GM21717 (cell line): ENCODE measurements at regions not wholly inside any gene's neighbourhood (a gene's known extent, or its start where the extent isn't known, plus 50 kb on each side); places are given as distances from the start of the nearest gene placed in this dataset.
"Not testable (repeated sequence)": the region's sequence is repeated elsewhere in the genome, so short reads cannot be mapped to it uniquely, and the experiment has no call there.

ENCODE experiments used
- ATAC-seq: cut with Tn5 transposase; IDR thresholded peaks from one replicate; pipeline ENCODE4 v1.9.1; 2021; ENCODE audit warnings: mild to moderate bottlenecking, moderate library complexity; ENCODE audit not compliant: unreplicated experiment

DNA sequence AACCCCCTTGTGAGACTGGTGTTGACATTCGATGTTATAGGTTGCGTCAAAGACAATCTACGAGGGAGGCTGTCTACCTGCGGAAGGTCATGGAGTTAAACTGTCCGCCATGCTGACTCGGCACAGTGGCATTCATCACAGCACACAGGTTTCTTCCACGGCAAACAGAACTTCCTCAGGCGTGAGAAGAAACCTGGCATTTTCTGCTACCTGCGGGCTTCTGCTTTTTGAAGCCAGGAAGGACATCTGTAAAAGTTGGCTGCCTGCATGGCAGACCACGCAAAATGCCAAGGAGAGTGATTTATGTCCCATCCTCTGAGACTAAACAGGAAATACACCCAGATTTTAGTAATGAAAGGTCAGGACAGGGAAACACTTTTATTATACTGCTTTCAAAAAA, 809.8 kb upstream of the NUDT12 start:
- ATAC-seq, result no peak

DNA sequence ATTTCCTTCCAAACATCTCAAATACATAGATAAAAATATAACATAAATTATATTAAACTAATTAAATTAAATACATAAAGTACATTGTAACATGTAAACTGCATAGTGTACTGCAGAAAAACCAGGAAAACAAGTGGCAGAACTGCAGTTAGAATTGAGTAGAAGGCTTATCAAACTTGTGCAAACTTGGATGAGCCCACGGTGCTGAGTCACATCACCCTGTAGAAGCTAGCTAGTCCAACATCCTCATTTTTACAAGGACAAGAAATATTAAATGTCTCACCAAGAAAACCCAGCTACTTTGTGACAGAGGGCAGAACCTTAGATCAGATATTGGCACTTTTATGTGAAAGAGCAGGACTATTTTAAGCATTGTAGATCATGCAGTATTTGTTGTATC, 807.9 kb upstream of the NUDT12 start:
- no peak for ATAC-seq

DNA sequence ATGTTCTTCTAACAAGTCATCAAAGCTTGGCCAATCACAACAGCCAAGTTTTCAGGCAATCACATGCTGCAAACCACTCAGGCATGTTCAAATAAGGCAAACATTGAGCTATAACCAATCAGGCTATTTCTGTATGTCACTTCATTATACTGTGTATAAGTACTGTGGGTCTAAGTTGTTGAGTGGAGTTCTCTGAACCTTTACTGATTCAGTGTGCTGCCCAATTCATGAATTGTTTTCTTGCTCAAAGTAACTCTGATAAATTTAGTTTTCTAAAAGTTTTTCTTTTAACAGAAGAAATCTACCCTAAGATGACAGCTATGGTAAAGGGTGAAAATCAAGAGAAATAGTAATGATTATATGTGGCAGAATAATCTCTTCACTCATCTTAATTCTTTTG, 805.4 kb upstream of the NUDT12 start:
- ATAC-seq, result no peak

DNA sequence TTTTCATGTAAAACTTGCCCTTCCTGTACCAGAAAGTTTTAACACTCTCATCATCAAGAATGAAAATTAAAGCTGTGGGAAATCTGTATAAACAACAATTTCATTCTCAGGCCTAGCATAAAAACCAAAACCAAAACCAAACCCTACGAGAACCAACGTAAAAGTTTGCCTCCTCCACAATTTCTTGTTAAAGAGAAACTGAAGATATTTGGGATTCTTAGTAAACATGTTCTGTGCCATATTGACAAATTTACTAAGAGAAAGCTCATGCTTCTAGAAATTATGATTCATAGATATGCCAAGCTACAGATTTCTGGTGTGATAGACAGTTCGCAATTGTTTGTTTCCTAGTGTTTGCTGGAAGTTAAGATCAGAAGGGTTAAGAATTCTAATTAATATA, 801.0 kb upstream of the NUDT12 start:
- ATAC-seq, result peak; percentile 70

DNA sequence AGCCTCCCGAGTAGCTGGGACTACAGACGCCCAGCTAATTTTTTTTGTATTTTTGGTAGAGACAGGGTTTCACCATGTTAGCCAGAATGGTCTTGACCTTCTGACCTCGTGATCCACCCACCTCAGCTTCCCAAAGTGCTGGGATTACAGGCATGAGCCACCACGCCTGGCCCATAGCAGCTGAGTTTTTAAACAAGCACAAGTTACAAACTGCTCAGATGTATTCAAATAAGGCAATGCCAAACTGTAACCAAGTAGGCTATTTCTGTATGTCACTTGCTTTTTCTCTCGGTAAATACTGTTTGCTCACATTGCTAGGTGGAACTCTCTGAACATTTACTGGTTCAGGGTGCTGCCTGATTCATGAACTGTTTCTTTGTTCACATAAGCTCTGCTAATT, 799.3 kb upstream of the NUDT12 start:
- ATAC-seq, result peak; percentile 62

DNA sequence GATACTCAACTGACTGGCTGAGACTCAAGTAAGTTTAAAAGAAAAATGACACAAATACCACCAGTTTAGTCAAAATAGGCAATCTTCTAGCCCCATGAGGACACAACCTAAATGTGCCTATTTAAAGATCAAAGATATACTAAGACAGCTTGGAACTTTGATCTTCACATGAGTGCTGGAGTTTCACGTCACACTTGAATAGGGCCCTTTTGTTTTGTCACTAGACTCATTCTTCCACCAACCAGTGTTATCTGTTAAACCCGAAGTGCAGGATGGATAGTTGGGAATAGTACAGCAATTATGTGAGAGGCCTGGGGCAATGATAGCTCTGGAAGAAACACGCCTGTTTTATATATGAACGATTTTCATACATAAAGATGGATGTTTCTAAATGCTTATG, 792.8 kb upstream of the NUDT12 start:
- no peak for ATAC-seq

DNA sequence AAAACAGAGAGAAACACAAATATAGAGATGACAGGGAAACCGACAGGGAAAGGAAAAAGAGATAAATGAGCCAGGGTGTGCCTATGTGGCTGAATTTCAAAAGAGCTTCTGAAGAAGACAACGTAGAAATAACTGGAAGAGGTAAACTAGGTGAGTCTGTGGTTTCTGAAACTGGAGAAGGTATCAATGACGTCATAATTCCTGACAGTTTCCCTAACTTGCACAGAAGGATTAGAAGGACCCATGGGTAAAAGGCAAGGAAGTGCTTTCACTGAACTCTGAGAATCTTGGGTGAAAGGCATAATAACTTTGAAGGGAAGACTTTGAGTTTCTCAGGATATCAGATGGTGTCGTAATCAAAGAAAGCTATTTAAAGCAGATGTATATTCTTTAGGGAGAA, 790.8 kb upstream of the NUDT12 start:
- no peak for ATAC-seq

DNA sequence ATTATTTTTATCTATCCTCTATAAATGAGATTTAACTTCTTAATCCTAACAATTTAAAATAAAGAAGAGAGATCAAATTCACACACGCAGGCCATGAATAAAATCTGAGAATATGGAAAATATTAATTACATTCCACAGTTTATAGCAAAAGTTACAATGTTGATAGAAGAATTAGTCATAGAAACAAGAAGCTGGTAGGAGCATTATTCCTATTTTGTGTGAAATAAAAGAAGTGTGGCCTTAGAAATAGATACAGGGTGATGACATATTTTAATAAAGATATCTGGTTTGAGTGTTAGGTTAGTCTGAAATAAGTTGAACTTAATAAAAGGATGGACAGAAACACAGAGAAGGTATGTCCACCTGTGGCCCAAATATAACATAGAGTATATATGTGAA, 790.4 kb upstream of the NUDT12 start:
- no peak for ATAC-seq

DNA sequence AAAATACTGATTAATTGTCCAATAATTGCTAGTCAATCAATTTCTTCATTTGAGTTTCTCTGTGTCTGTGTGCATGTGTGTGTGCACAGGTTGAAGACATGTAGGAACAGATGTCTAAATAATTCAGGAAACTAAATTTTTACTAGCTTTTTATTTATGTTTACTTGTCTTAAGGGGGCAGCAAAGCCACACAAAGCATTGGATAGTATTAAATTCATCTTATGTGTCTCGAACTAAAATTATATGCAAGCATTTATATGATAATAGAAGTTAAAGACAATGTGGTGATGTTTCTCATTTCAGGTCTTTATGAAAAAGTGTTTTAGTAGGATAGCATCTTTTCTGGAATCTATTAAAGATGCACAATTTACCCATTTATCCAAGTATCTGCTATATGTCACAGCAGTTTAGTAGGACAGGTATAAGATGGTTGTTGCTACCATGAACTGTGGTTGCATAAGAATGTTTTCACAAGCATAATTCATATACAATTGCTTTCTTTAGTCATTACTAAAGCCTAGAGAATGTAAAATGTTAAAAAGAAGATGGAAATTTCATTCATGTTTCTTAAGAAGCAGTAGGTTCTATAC, 784.6 kb upstream of the NUDT12 start:
- ATAC-seq, result no peak

DNA sequence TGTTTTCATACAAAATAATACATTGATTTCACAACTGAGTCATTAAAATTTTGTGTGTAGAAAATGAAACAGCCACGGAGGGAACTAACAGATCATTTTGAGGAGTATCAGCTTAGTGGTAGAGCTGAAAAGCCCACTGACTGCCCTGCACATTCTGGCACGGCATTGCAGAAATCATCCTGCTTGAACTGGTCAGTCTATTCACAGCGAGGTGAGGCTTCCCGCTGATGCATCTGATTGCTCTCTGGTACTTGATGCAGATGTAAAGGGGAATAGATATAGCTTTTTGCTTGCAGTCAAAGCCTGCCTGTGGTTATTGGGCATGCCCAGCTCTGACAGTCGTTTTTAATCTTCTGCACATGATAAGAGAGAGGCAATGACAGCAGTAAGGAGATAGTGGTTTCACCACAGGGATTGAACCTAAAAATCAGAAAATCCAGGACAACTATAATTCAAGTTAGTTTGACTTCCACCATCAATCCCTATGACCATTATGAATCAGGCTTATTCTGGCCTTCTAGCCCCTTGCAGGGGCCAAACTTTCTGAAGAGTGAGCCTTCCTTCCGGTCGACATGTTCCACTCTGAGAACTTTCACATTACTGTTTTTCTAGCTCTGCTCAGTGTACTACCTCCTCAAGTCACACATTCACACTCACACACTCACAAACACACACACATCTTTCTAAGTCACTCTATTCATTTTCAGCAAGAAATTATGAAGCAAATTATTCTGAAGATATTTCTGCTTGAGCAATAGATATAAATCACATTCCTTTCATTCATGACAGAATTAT, 782.8 kb upstream of the NUDT12 start:
- no peak for ATAC-seq

DNA sequence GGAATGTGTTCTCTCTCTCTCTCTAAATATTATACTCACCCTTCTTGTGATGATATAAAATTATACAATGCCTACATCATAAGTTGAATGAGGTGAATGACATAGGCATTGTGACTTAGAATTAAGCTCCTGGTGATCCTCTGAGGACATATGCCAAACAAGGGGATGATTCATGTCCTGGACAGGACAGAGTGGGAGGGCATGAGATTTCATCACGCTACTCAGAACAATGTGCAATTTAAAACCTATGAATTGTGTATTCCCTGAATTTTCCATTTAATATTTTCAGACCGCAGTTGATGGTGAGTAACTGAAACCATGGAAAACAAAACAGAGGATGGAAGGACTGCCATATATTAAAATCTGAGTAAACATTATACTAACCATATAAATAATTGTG, 782.2 kb upstream of the NUDT12 start:
- ATAC-seq, result no peak

DNA sequence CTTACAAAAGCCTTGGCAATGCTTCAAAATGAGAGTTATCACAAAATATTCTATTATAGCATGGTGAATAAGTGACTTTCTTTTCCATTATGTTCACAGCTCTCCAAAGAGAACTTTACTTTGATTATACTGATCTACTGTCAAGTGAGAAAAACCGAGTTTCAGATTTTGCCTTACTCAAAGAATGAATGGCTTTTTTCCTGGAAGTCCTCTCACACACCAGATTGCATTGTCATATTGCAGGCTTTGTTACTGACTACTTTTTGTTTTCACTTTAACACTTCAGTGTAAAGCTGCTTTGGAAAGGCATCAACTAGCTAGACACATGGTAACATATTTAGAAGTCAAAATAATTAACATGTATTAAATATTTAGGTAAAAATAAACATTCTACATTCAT, 765.2 kb upstream of the NUDT12 start:
- no peak for ATAC-seq

DNA sequence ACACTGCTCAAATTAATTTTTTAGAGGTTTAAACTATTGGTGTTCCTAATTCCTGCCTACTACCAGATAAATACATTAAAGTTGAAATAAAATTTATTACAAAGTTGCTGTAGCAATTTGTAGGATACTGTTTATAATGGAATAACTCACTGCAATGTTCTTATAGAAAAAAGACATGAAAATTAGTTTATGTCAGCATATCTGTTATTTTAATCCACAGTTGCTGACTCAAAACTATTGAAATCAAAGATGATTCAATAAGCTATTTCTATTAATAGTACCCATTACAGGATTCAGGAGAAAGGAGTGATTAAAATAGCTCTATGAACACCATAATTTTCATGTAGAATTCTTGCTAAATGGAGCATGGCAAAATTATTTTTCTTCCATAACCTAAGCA, 764.4 kb upstream of the NUDT12 start:
- ATAC-seq, result no peak

DNA sequence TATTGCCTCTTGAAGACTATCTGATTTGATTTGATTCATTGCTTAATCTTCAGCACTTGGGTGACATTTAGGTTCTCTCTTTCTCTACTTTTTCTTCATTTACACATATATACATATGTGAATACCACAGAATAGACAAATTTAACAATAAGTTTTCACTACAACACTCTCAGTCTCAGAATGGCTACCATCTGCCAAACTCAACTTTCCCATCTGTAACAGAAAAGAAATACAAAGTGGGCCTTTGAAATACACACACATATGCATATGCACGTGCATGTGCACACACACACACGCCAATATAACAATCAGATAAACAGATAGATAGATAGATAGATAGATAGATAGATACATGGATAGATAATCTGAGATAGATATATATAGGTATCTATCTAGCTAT, 762.8 kb upstream of the NUDT12 start:
- ATAC-seq, result no peak

DNA sequence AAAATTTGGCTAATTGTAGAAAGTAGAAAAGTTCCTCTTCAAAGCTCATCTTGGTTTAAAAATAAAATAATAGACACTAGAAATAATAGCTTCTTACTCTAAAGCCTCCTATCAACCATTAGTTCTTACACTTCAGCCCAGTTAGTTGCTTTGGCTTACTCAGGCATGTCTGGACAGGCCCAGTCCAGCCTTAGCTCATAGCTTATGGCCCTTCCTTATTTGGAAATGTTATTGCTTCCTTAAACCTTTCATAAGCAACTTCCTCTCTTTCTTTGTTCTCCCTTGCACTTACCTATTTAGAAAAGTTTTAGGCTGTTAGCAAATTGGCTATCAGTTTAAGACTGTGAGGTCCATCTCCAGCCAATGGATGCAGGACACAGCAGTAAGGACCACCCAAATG, 754.1 kb upstream of the NUDT12 start:
- ATAC-seq, result not testable (repeated sequence)

DNA sequence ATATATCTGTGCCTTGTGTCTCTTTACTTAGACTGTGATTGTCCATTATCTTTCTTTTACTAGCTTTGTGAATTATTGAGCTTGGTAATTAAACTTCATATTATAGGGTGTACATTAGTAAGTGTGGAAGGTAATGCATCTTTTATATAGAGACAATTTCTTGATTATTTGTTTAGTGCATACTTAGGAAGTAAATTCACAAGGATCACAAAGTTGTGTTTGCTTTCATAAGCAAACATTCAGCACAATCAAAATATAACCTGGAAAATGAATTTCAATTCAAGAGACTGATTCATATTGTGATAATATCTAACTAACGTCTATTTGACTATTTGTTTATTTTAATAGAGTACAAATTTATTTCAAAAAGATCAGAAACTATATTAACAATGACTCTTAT, 749.9 kb upstream of the NUDT12 start:
- ATAC-seq, result no peak

DNA sequence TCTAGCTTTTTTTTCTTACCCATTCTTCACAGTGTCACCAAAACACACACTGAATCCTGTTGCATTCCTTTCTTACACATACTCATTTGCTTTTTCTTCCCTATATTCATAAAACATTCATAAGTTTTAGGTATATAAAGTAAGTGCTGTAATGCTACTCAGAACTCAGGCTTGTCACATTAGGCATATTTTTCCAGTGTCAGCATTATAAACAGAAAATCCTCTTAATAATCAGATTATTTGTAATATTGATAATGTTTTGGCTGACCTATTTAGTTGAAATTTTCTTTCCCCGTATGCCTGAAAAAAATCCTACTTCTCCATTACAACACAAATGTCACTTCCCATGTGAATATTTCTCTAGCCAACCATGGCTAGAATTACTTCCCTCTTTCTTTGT, 743.0 kb upstream of the NUDT12 start:
- no peak for ATAC-seq

DNA sequence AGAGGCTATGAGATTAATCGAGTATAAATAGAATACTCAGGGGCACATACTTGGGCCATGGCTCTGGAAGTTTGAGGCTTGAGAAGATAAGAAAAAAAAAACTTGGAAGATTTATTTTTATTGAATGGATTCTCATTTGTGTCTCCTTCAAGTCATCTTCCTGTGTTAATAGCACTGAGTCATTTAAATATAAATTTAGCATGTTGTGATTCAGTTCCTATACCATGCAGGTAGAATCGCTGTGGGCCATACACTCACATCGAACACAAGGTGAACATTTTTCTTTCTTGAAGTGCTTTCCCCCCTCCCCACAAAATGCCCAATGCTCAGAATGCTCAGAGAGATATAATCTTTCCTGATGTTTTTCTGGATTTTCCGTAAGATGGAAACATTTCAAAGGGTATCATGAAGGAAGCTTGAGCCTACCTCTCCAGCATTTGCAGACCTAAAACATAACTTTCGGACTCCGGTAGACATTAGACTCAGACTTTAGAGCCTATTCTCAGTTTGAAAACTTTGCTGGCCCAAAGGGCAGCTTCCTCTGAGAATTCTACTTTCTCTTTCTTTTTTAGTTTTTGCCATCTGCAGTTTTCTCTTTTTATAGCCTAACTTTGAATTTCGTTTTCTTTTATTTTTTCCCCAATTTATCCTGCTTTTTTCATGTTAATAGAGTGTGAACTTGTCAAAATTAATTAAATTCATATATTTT, 737.6 kb upstream of the NUDT12 start:
- peak; percentile 55 for ATAC-seq

DNA sequence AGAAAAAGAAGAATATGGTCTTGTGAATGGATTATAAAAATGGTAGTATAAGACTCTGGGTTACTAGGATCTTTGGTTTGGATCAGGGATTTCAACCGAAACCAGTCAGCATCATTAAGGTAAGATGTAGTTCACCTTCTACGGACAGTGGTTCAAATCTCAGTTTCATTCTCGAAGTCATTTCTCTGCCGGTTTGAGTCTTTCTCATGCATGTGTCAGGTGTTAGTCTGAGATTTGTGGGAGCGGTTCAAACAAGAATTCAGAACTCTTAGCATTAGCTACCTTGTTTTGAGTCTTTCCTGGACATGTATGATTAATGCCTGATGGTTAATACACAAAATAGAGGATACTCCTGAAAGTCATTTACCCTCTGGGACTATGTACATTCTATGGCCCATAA, 735.9 kb upstream of the NUDT12 start:
- no peak for ATAC-seq

DNA sequence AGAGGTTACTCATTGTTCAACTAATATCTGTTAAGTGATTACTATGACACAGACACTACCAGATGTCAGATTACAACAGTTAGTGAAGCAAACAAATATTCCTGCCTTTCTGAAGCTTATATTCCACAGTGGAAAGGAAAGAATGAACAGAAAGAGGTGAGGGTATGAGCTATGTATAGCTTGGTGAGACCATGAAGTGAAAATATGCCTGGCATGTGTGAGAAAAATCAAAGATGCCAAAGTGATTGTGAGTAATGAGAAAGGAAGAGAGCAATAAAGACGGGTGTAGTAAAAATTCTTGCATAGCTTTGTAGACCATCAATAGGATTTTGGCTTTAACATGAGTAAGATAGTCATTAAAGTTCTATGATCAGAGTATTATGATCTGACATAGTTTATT, 734.5 kb upstream of the NUDT12 start:
- ATAC-seq, result no peak

DNA sequence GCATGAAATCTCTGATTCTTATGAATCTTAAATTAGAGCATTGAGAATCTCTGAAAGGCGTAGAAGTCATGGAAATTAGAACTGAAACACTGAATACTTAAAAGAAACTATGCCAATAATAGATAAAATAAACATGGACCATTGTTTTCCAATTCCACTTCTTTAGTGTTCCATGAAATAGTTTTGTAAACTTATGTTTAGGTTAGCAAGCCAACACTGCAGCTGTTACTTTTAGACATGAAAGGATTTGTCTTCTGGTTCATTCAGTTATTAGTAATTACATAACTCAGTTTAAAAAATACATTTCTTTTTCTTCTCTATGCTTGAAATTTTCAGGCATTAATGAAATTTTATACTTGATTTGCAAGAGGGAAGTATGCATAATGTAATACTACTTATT, 733.4 kb upstream of the NUDT12 start:
- ATAC-seq, result no peak

DNA sequence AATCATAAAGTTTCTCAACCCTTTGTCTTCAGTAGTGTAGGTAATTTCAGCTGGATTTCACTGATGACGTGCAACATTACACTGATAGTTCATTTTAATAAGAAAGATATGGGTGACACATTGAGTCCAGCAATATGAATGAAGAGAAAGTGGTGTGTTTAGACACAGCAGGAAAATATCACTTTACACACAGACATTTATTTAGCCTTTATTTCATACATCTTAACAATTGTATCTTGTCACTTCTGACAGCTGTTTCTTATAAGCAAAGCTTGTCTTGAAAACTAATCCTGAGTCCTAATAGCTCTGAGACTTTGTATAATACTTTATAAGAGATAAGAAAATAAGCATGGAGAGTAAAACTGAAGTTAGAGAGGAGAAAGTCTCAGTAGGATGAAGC, 720.5 kb upstream of the NUDT12 start:
- no peak for ATAC-seq
